Transverse colon (tissue), 4 donors: ENCODE measurements at regions not wholly inside any gene's neighbourhood (a gene's known extent, or its start where the extent isn't known, plus 50 kb on each side); places are given as distances from the start of the nearest gene placed in this dataset.

Experiments
- DNase-seq: peaks from one replicate; pipeline ENCODE4 v3.0.0-alpha.2; 2019
- H3K27ac ChIP-seq, 4 donors: fragments of 200-600 bp; sonication (generic); 2 replicates each; pipeline ENCODE4 v1.5.1; 2016 to 2018; ENCODE audit warnings: inconsistent platforms in 4 of 4
- H3K27me3 ChIP-seq: fragments of 200-600 bp; sonication (generic); 2 replicates; pipeline ENCODE4 v1.5.1; 2017; ENCODE audit warnings: inconsistent platforms
- H3K36me3 ChIP-seq, 4 donors: fragments of 200-600 bp; sonication (generic); 2 replicates each; pipeline ENCODE4 v1.5.1; 2017 to 2019; ENCODE audit warnings: inconsistent platforms in 4 of 4
- H3K4me1 ChIP-seq, 4 donors: fragments of 200-600 bp; sonication (generic); 2 replicates each; pipeline ENCODE4 v1.5.1; 2017 to 2020; ENCODE audit warnings: inconsistent platforms in 4 of 4
- H3K4me3 ChIP-seq, 4 donors: fragments of 200-600 bp; sonication (generic); 1 replicate in 1 of 4; 2 replicates in 3 of 4; pipeline versions ENCODE4 v1.5.1 to v1.6.1; 2017 to 2019; ENCODE audit warnings: inconsistent platforms in 4 of 4
- H3K9me3 ChIP-seq, 2 donors: fragments of 200-600 bp; sonication (generic); 2 replicates each; pipeline ENCODE4 v1.5.1; 2017 to 2019; ENCODE audit warnings: inconsistent platforms in 2 of 2
- CTCF ChIP-seq, 5 experiments: fragments of 200-600 bp in 3 of 5; fragments of 450-650 bp in 2 of 5; sonication (generic) in 3 of 5; IDR thresholded peaks; 1 replicate in 2 of 5; 2 replicates in 3 of 5; pipeline ENCODE4 v1.5.1; 2016 to 2017; ENCODE audit warnings: antibody characterized with exemption in 5 of 5, inconsistent platforms in 3 of 5, mild to moderate bottlenecking in 2 of 5, moderate library complexity in 1 of 5
- EP300 ChIP-seq: sonication (generic); formaldehyde crosslinking; IDR thresholded peaks from one replicate; pipeline ENCODE4 v1.6.1; 2017; ENCODE audit warnings: antibody characterized with exemption, low read depth
- POLR2A ChIP-seq: fragments of 450-650 bp; IDR thresholded peaks from one replicate; pipeline ENCODE4 v1.6.1; 2016; ENCODE audit warnings: antibody characterized with exemption, mild to moderate bottlenecking, moderate library complexity
- POLR2AphosphoS5 ChIP-seq, 3 donors: sonication (generic); formaldehyde crosslinking; IDR thresholded peaks; one replicate each; pipeline ENCODE4 v1.6.1; 2016; ENCODE audit warnings: antibody characterized with exemption in 3 of 3
- WGBS, 2 donors: methylation state at CpG; one replicate each; pipeline ENCODE4 v1.1.5; 2018; ENCODE audit warnings: low coverage in 1 of 2; 5-methylcytosine and 5-hydroxymethylcytosine counted together
- in situ Hi-C, 4 donors: fragments of 200-750 bp; cut with MboI; loops; one replicate each; pipeline versions ENCODE4 v1.15.0 to v1.15.1; 2017; ENCODE audit warnings: low sequenced_read_pairs in 3 of 4, low pct_ligation_motif_present in 1 of 4, low pct_unique_long_range_greater_than_20kb in 1 of 4
- intact Hi-C: fragments of 100-400 bp; cut with DNase I; formaldehyde crosslinking; loops from one replicate; pipeline ENCODE4 v1.15.1; 2023; ENCODE audit warnings: low total_unique reads

GRCh38 chr10:53071505-53072125, 299.0 kb upstream of the MBL2 start:
- Histone ChIP-seq H3K36me3 (no peaks in the 10 kb centered on the region), H3K27me3 (no peaks in the 10 kb centered on the region), H3K9me3 (no peaks in the 10 kb centered on the region), H3K27ac (no peak overlapping the region), H3K4me3 (no peak overlapping the region), H3K4me1 (peaks cover 0 to 9% (median 2%) of the 10 kb centered on the region in 4 donors)
- peak; percentile 13 for DNase-seq
- intact Hi-C loops, result no loop called here
- TF ChIP-seq CTCF (IDR thresholded peaks at IDR 0.05) (no peak), EP300 (no peak)
- in situ Hi-C loops, result no loop called here
- 51 to 71% methylated on average over 1 to 4 of the region's 4 CpGs for WGBS, 2 donors

GRCh38 chr10:53069013-53069412, 296.4 kb upstream of the MBL2 start:
- DNase-seq, result no peak

GRCh38 chr10:53064614-53065013, 292.0 kb upstream of the MBL2 start:
- H3K4me3 ChIP-seq, result no peak overlapping the region
- no peaks in the 10 kb centered on the region for H3K9me3 ChIP-seq
- H3K4me1 ChIP-seq, result no peaks in the 10 kb centered on the region
- no peak for DNase-seq
- TF ChIP-seq POLR2AphosphoS5 (IDR thresholded peaks at IDR 0.05), result no peak
- H3K36me3 ChIP-seq, result no peaks in the 10 kb centered on the region
- 48 to 60% methylated on average over 1 to 2 of the region's 2 CpGs for WGBS, 2 donors
- in situ Hi-C loops (no loop called here), intact Hi-C loops (no loop called here)
- no peak overlapping the region for H3K27ac ChIP-seq
- H3K27me3 ChIP-seq, result no peaks in the 10 kb centered on the region

More at GRCh38 chr10:53069013-53069412, 296.4 kb upstream of the MBL2 start:
- Histone ChIP-seq H3K9me3 (no peaks in the 10 kb centered on the region), H3K27me3 (no peaks in the 10 kb centered on the region), H3K36me3 (no peaks in the 10 kb centered on the region), H3K27ac (no peak overlapping the region), H3K4me1 (peaks cover 0 to 9% (median 2%) of the 10 kb centered on the region in 4 donors), H3K4me3 (no peak overlapping the region)
- intact Hi-C loops, result no loop called here
- TF ChIP-seq POLR2AphosphoS5 (IDR thresholded peaks at IDR 0.05), result no peak
- TF ChIP-seq CTCF (IDR thresholded peaks at IDR 0.05), result no peak
- TF ChIP-seq EP300, result no peak
- no peak for TF ChIP-seq POLR2A
- in situ Hi-C loops, result no loop called here

- in situ Hi-C loops (no loop called here), intact Hi-C loops (no loop called here)
- Histone ChIP-seq H3K4me3 (no peak overlapping the region), H3K27ac (no peak overlapping the region), H3K27me3 (no peaks in the 10 kb centered on the region), H3K4me1 (no peaks in the 10 kb centered on the region), H3K36me3 (no peaks in the 10 kb centered on the region), H3K9me3 (no peaks in the 10 kb centered on the region)
- TF ChIP-seq POLR2A (no peak), POLR2AphosphoS5 (IDR thresholded peaks at IDR 0.05) (no peak), EP300 (no peak), CTCF (IDR thresholded peaks at IDR 0.05) (no peak)
- WGBS, 2 donors, result 87 to 91% methylated on average over 3 of the region's 3 CpGs
- DNase-seq, result no peak
These were observed 291.2 kb upstream of the MBL2 start for GRCh38 chr10:53063805-53064204.

- no peak for DNase-seq
- no peak overlapping the region for H3K27ac ChIP-seq
- in situ Hi-C loops, result no loop called here
- 68 to 81% methylated on average over 4 to 6 of the region's 6 CpGs for WGBS, 2 donors
- H3K4me3 ChIP-seq, result no peak overlapping the region
- H3K27me3 ChIP-seq, result no peaks in the 10 kb centered on the region
- TF ChIP-seq POLR2AphosphoS5 (IDR thresholded peaks at IDR 0.05) (no peak), CTCF (IDR thresholded peaks at IDR 0.05) (no peak), EP300 (no peak), POLR2A (no peak)
- H3K36me3 ChIP-seq, result no peaks in the 10 kb centered on the region
- H3K9me3 ChIP-seq, result no peaks in the 10 kb centered on the region
- no peaks in the 10 kb centered on the region for H3K4me1 ChIP-seq
- intact Hi-C loops, result no loop called here
These were observed 280.1 kb upstream of the MBL2 start for GRCh38 chr10:53052521-53053164.
